ENCODE measurements at regions not wholly inside any gene's neighbourhood (a gene's known extent, or its start where the extent isn't known, plus 50 kb on each side); places are given as distances from the start of the nearest gene placed in this dataset.

GRCh38 chr10:44776181-44776580, 135.0 kb upstream of the TMEM72 start:
- Histone ChIP-seq H3K9me3 (peaks cover 0 to 2% (median 0%) of the 10 kb centered on the region in 11 donors), H3K4me1 (peaks cover 0 to 7% (median 0%) of the 10 kb centered on the region in 9 donors), H3K36me3 (no peaks in the 10 kb centered on the region), H3K27ac (no peak overlapping the region), H3K27me3 (peaks cover 0 to 4% (median 0%) of the 10 kb centered on the region in 7 donors), H3K4me3 (no peak overlapping the region)
- WGBS, 2 donors = 50 to 53% methylated on average over 3 of the region's 3 CpGs
- intact Hi-C loops (cut with DNase I) = no loop called here
- ATAC-seq = no peak
- no peak for DNase-seq
- no peak for TF ChIP-seq CTCF (IDR thresholded peaks at IDR 0.05)

GRCh38 chr10:44779511-44779910, 131.6 kb upstream of the TMEM72 start:
- intact Hi-C loops (cut with DNase I) = no loop called here
- Histone ChIP-seq H3K27ac (no peak overlapping the region), H3K4me3 (no peak overlapping the region), H3K36me3 (no peaks in the 10 kb centered on the region), H3K4me1 (peaks cover 0 to 7% (median 0%) of the 10 kb centered on the region in 9 donors), H3K27me3 (peaks cover 0 to 5% (median 0%) of the 10 kb centered on the region in 7 donors), H3K9me3 (peaks cover 0 to 5% (median 0%) of the 10 kb centered on the region in 11 donors)
- DNase-seq (no peak), ATAC-seq (no peak)
- no peak for TF ChIP-seq CTCF (IDR thresholded peaks at IDR 0.05)
- WGBS, 2 donors = 89% methylated on average over 7 of the region's 7 CpGs

GRCh38 chr10:44780426-44780825, 130.7 kb upstream of the TMEM72 start:
- WGBS, 2 donors = 76 to 81% methylated on average over 2 of the region's 2 CpGs
- H3K4me3 ChIP-seq = no peak overlapping the region
- DNase-seq (no peak), ATAC-seq (no peak)
- H3K27me3 ChIP-seq = peaks cover 0 to 8% (median 0%) of the 10 kb centered on the region in 7 donors
- intact Hi-C loops (cut with DNase I) = no loop called here
- no peaks in the 10 kb centered on the region for H3K4me1 ChIP-seq
- no peak overlapping the region for H3K27ac ChIP-seq
- TF ChIP-seq CTCF (IDR thresholded peaks at IDR 0.05) = no peak
- peaks cover 0 to 5% (median 0%) of the 10 kb centered on the region in 11 donors for H3K9me3 ChIP-seq
- H3K36me3 ChIP-seq = no peaks in the 10 kb centered on the region

GRCh38 chr10:44781131-44781530, 130.0 kb upstream of the TMEM72 start:
- no peak overlapping the region for H3K4me3 ChIP-seq
- ATAC-seq (no peak), DNase-seq (no peak)
- H3K36me3 ChIP-seq = no peaks in the 10 kb centered on the region
- no peaks in the 10 kb centered on the region for H3K4me1 ChIP-seq
- TF ChIP-seq CTCF (IDR thresholded peaks at IDR 0.05) = no peak
- H3K27me3 ChIP-seq = peaks cover 0 to 8% (median 0%) of the 10 kb centered on the region in 7 donors
- H3K9me3 ChIP-seq = peaks cover 0 to 5% (median 0%) of the 10 kb centered on the region in 11 donors
- no peak overlapping the region for H3K27ac ChIP-seq
- intact Hi-C loops (cut with DNase I) = no loop called here

Data from heart right ventricle (tissue), 16 donors.